H9 (cell line): ENCODE measurements at regions not wholly inside any gene's neighbourhood (a gene's known extent, or its start where the extent isn't known, plus 50 kb on each side); places are given as distances from the start of the nearest gene placed in this dataset.

Source experiments
- DNase-seq: peaks from one replicate; pipeline ENCODE4 v3.0.0-alpha.2; 2017
- H2AFZ ChIP-seq: one replicate; pipeline ENCODE4 v1.6.1; 2013; ENCODE audit warnings: mild to moderate bottlenecking, low read length, control low read depth, moderate library complexity
- H2AK5ac ChIP-seq: 2 replicates; pipeline ENCODE4 v1.6.1; 2013; ENCODE audit warnings: low read length, control low read depth, mixed read lengths; ENCODE audit not compliant: insufficient read length
- H2BK120ac ChIP-seq: one replicate; pipeline ENCODE4 v1.6.1; 2013; ENCODE audit warnings: low read depth, mild to moderate bottlenecking, low read length, control low read depth, inconsistent platforms; ENCODE audit not compliant: poor library complexity, severe bottlenecking
- H2BK12ac ChIP-seq: 2 replicates; pipeline ENCODE4 v1.6.1; 2013; ENCODE audit warnings: low read length, control low read depth, mixed read lengths, low read depth; ENCODE audit not compliant: insufficient read length
- H2BK15ac ChIP-seq: 2 replicates; pipeline ENCODE4 v1.6.1; 2013; ENCODE audit warnings: low read depth, low read length, control low read depth
- H2BK20ac ChIP-seq: one replicate; pipeline ENCODE4 v1.6.1; 2013; ENCODE audit warnings: low read depth, mild to moderate bottlenecking, low read length, control low read depth, inconsistent platforms; ENCODE audit not compliant: poor library complexity, severe bottlenecking
- H2BK5ac ChIP-seq: 2 replicates; pipeline ENCODE4 v1.6.1; 2013; ENCODE audit warnings: low read length, control low read depth, mixed read lengths; ENCODE audit not compliant: insufficient read length
- H3K14ac ChIP-seq: 2 replicates; pipeline ENCODE4 v1.6.1; 2013; ENCODE audit warnings: low read length, control low read depth; ENCODE audit not compliant: insufficient read depth
- H3K18ac ChIP-seq: 2 replicates; pipeline ENCODE4 v1.6.1; 2013; ENCODE audit warnings: low read depth, mild to moderate bottlenecking, mixed read lengths, low read length, control low read depth; ENCODE audit not compliant: insufficient read length
- H3K23ac ChIP-seq: 2 replicates; pipeline ENCODE4 v1.6.1; 2013; ENCODE audit warnings: low read length, control low read depth, mixed read lengths, low read depth; ENCODE audit not compliant: insufficient read length
- H3K23me2 ChIP-seq: 2 replicates; pipeline ENCODE4 v1.6.1; 2013; ENCODE audit warnings: low read depth, mild to moderate bottlenecking, mixed read lengths, low read length, control low read depth; ENCODE audit not compliant: insufficient read length, poor library complexity, severe bottlenecking
- H3K27ac ChIP-seq: 2 replicates; pipeline ENCODE4 v1.5.1; 2013; ENCODE audit warnings: low read length, control low read depth, mixed read lengths, low read depth; ENCODE audit not compliant: insufficient read length
- H3K27me3 ChIP-seq: 2 replicates; pipeline ENCODE4 v1.6.1; 2013; ENCODE audit warnings: low read length, control low read depth, inconsistent platforms; ENCODE audit not compliant: insufficient read depth
- H3K4ac ChIP-seq: 2 replicates; pipeline ENCODE4 v1.6.1; 2013; ENCODE audit warnings: low read depth, mild to moderate bottlenecking, control low read depth, inconsistent platforms, low read length, moderate library complexity
- H3K4me1 ChIP-seq: 2 replicates; pipeline ENCODE4 v1.6.1; 2013; ENCODE audit warnings: low read length, control low read depth, inconsistent platforms; ENCODE audit not compliant: insufficient read depth
- H3K4me2 ChIP-seq: 2 replicates; pipeline ENCODE4 v1.6.1; 2013; ENCODE audit warnings: low read length, control low read depth, mixed read lengths; ENCODE audit not compliant: insufficient read length, insufficient read depth
- H3K56ac ChIP-seq: 2 replicates; pipeline ENCODE4 v1.6.1; 2013; ENCODE audit warnings: low read depth, mild to moderate bottlenecking, mixed read lengths, low read length, control low read depth; ENCODE audit not compliant: insufficient read length
- H3K79me1 ChIP-seq: 2 replicates; pipeline ENCODE4 v1.6.1; 2013; ENCODE audit warnings: low read depth, mild to moderate bottlenecking, moderate library complexity, low read length, control low read depth, inconsistent platforms; ENCODE audit not compliant: insufficient read depth, poor library complexity, severe bottlenecking
- H3K79me2 ChIP-seq: 2 replicates; pipeline ENCODE4 v1.6.1; 2013; ENCODE audit warnings: low read length, control low read depth, inconsistent platforms; ENCODE audit not compliant: insufficient read depth
- H3K9ac ChIP-seq: 2 replicates; pipeline ENCODE4 v1.6.1; 2013; ENCODE audit warnings: low read length, control low read depth, mixed read lengths; ENCODE audit not compliant: insufficient read length; ENCODE audit errors: extremely low read depth
- H3K9me3 ChIP-seq: one replicate; pipeline ENCODE4 v1.6.1; 2013; ENCODE audit warnings: low read depth, low read length, inconsistent platforms; ENCODE audit not compliant: control insufficient read depth
- H3T11ph ChIP-seq: one replicate; pipeline ENCODE4 v1.6.1; 2013; ENCODE audit warnings: mild to moderate bottlenecking, low read length, control low read depth, inconsistent platforms
- H4K20me1 ChIP-seq: one replicate; pipeline ENCODE4 v1.6.1; 2013; ENCODE audit not compliant: control insufficient read depth, insufficient read length, insufficient read depth
- H4K5ac ChIP-seq: 2 replicates; pipeline ENCODE4 v1.6.1; 2013; ENCODE audit warnings: low read depth, mild to moderate bottlenecking, mixed read lengths, low read length, control low read depth; ENCODE audit not compliant: insufficient read length
- H4K8ac ChIP-seq: replicated peaks from 2 replicates; pipeline ENCODE4 v1.6.1; 2013; ENCODE audit warnings: low read length, control low read depth, mixed read lengths, low read depth; ENCODE audit not compliant: insufficient read length
- H4K91ac ChIP-seq: 2 replicates; pipeline ENCODE4 v1.6.1; 2013; ENCODE audit warnings: low read depth, mild to moderate bottlenecking, moderate library complexity, mixed read lengths, low read length, control low read depth; ENCODE audit not compliant: insufficient read length
- H3K27ac Mint-ChIP-seq, 3 experiments: 2 replicates in 2 of 3; 3 replicates in 1 of 3; pipeline ENCODE4 v1.8.0; 2020 to 2021; ENCODE audit warnings: mixed read lengths in 3 of 3, mild to moderate bottlenecking in 1 of 3, moderate library complexity in 1 of 3
- H3K27me3 Mint-ChIP-seq: 2 replicates; pipeline ENCODE4 v1.8.0; 2021; ENCODE audit warnings: low read depth, mild to moderate bottlenecking, moderate library complexity, mixed read lengths
- H3K36me3 Mint-ChIP-seq, 3 experiments: 2 replicates in 2 of 3; 3 replicates in 1 of 3; pipeline ENCODE4 v1.8.0; 2020 to 2021; ENCODE audit warnings: low read depth in 3 of 3, mixed read lengths in 3 of 3; ENCODE audit not compliant: insufficient read depth in 1 of 3
- H3K4me1 Mint-ChIP-seq, 2 experiments: 2 replicates each; pipeline ENCODE4 v1.8.0; 2020; ENCODE audit warnings: mixed read lengths in 2 of 2
- H3K4me3 Mint-ChIP-seq, 2 experiments: 2 replicates in 1 of 2; 3 replicates in 1 of 2; pipeline ENCODE4 v1.8.0; 2020 to 2021; ENCODE audit warnings: mild to moderate bottlenecking in 2 of 2, mixed read lengths in 2 of 2, moderate library complexity in 1 of 2
- H3K9me3 Mint-ChIP-seq, 2 experiments: 2 replicates in 1 of 2; 3 replicates in 1 of 2; pipeline ENCODE4 v1.8.0; 2020; ENCODE audit warnings: mild to moderate bottlenecking in 2 of 2, mixed read lengths in 2 of 2, moderate library complexity in 1 of 2
- CTCF ChIP-seq: fragments of 200-600 bp; sonication (generic); conservative IDR thresholded peaks from 3 replicates; pipeline ENCODE4 v1.8.0; 2021; ENCODE audit warnings: antibody characterized with exemption, mild to moderate bottlenecking
- WGBS: extraction: QIAGEN DNeasy Blood & Tissue Kit; methylation state at CpG from one replicate; pipeline ENCODE4 v1.1.7; 2013; ENCODE audit warnings: missing lambda C conversion rate, low lambda C conversion rate, mixed read lengths; ENCODE audit not compliant: insufficient read length; ENCODE audit errors: extremely low coverage; 5-methylcytosine and 5-hydroxymethylcytosine counted together

DNA sequence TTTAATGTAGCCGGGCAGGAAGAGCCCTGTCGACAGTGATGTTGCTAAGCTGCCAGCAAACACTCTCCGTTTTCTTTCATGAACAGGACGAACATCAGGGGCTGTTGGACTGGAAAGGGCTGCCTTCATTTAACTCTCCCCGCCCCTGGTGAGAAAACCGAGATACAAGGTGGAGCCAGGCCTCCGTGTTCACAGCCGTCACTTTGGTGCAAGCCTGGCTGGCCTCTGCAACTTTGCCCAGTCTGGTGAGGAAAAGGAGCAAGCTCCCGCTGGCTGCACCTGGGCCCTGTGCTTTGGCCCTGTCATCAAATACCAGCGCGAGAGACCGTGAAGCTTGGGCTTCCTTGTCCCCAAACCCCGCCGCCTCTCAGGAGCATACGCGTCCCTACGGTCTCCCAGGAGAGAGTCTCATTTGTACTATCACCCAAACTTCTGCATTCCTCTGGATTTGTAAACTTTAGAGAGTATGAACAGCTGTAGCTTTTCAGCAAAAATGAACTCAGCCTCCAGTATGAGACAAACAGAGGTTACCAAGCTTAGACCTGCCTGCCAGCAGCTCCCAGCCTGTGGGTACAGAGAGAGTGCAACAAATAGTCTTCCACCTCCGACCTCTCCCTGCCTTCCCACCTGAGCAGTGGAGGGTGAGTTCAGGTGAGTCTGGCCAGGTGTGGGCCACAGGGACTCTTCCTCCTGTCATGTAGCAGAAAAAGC, 445.3 kb upstream of the MGMT start:
- no CpG with 5 or more reads among the region's 18 CpGs for WGBS
- Mint-ChIP-seq H3K27ac (peak overlapping the region in 2 of 3 experiments; percentile 53 to 72; a peak in 3 of 7 replicates), H3K27me3 (no peaks in the 10 kb centered on the region), H3K4me1 (peaks cover 34 to 42% of the 10 kb centered on the region in 2 experiments), H3K4me3 (peak overlapping the region in 1 of 2 experiments; percentile 19; a peak in 1 of 5 replicates), H3K36me3 (no peaks in the 10 kb centered on the region), H3K9me3 (no peaks in the 10 kb centered on the region)
- Histone ChIP-seq H2BK12ac (no peak overlapping the region), H4K8ac (no peak overlapping the region), H3K79me1 (no peaks in the 10 kb centered on the region), H3K23me2 (no peaks in the 10 kb centered on the region), H2BK20ac (no peak overlapping the region), H2BK120ac (no peak overlapping the region), H3K27me3 (no peaks in the 10 kb centered on the region), H2BK15ac (no peak overlapping the region), H4K20me1 (no peaks in the 10 kb centered on the region), H4K5ac (no peak overlapping the region), H3K18ac (no peak overlapping the region), H3K4me1 (peaks cover 5% of the 10 kb centered on the region), H3T11ph (no peak overlapping the region), H4K91ac (no peak overlapping the region), H3K27ac (no peak overlapping the region), H3K4me2 (peak overlapping the region; percentile 22), H3K79me2 (no peaks in the 10 kb centered on the region), H3K56ac (no peak overlapping the region), H3K23ac (no peak overlapping the region), H3K9ac (no peak overlapping the region), H3K9me3 (no peaks in the 10 kb centered on the region), H2BK5ac (no peak overlapping the region), H2AK5ac (no peak overlapping the region), H3K14ac (no peak overlapping the region), H3K4ac (no peak overlapping the region), H2AFZ (no peak overlapping the region)
- DNase-seq, result peak; percentile 67
- TF ChIP-seq CTCF, result no peak
